K562 (cell line): ENCODE measurements at regions not wholly inside any gene's neighbourhood (a gene's known extent, or its start where the extent isn't known, plus 50 kb on each side); places are given as distances from the start of the nearest gene placed in this dataset.

Experiments used
- BCL6 ChIP-seq: fragments of 250-450 bp; sonication (Bioruptor Pico); IDR thresholded peaks from 2 replicates; pipeline ENCODE4 v1.4.0; 2020
- CHD4 ChIP-seq: fragments of 200-600 bp; sonication (generic); IDR thresholded peaks from 3 replicates; pipeline ENCODE4 v1.6.1; 2012; ENCODE audit warnings: low read depth, mild to moderate bottlenecking, mixed read lengths, low read length, inconsistent platforms; ENCODE audit not compliant: insufficient read depth, insufficient replicate concordance, poor library complexity, severe bottlenecking
- DEAF1 ChIP-seq: fragments of 450-650 bp; formaldehyde crosslinking; IDR thresholded peaks from 2 replicates; pipeline ENCODE4 v1.4.0; 2020; ENCODE audit warnings: mild to moderate bottlenecking, moderate library complexity
- DPF2 ChIP-seq: fragments of 450-650 bp; IDR thresholded peaks from 2 replicates; pipeline ENCODE4 v1.6.1; 2016
- ETV1 ChIP-seq: fragments of 450-650 bp; conservative IDR thresholded peaks from 2 replicates; pipeline ENCODE4 v1.6.1; 2016; ENCODE audit warnings: missing genetic modification characterization, control low read depth, low read depth, missing compliant biosample characterization
- GABPB2 ChIP-seq: fragments of 250-450 bp; sonication (Bioruptor Pico); conservative IDR thresholded peaks from 2 replicates; pipeline ENCODE4 v1.5.1; 2021; ENCODE audit warnings: mild to moderate bottlenecking
- GTF2A2 ChIP-seq: IDR thresholded peaks from 2 replicates; pipeline ENCODE4 v1.6.1; 2016; ENCODE audit warnings: mild to moderate bottlenecking, missing genetic modification characterization, missing compliant biosample characterization
- HSF4 ChIP-seq: fragments of 250-450 bp; sonication (Bioruptor Pico); IDR thresholded peaks from 2 replicates; pipeline ENCODE4 v2.1.2; 2022; ENCODE audit warnings: mild to moderate bottlenecking, moderate library complexity, borderline replicate concordance
- MEF2D ChIP-seq: conservative IDR thresholded peaks from 2 replicates; pipeline ENCODE4 v1.6.1; 2016; ENCODE audit warnings: low read depth, missing genetic modification characterization, missing compliant biosample characterization
- MLLT1 ChIP-seq, 2 experiments: fragments of 450-650 bp; IDR thresholded peaks; 2 replicates each; pipeline ENCODE4 v1.6.1; 2016
- MYC ChIP-seq, 2 experiments: fragments of 250-450 bp in 1 of 2; sonication (Bioruptor Pico) in 1 of 2; IDR thresholded peaks; 2 replicates each; pipeline versions ENCODE4 v1.5.1 to v1.6.1; 2012 to 2021; ENCODE audit warnings: low read depth in 2 of 2, borderline replicate concordance in 1 of 2, improper control_type of control experiment in 1 of 2, low read length in 1 of 2, mild to moderate bottlenecking in 1 of 2, moderate library complexity in 1 of 2
- OTX1 ChIP-seq: fragments of 450-650 bp; formaldehyde crosslinking; IDR thresholded peaks from 2 replicates; pipeline ENCODE4 v1.4.0; 2022; ENCODE audit warnings: mild to moderate bottlenecking
- PATZ1 ChIP-seq: fragments of 250-450 bp; sonication (Bioruptor Pico); IDR thresholded peaks from 2 replicates; pipeline ENCODE4 v1.5.0; 2020; ENCODE audit warnings: mild to moderate bottlenecking, borderline replicate concordance
- PTBP1 ChIP-seq: fragments of 200-400 bp; formaldehyde crosslinking; IDR thresholded peaks from 2 replicates; pipeline ENCODE4 v1.6.1; 2017; ENCODE audit warnings: low read depth, low read length
- SIN3B ChIP-seq: fragments of 450-650 bp; IDR thresholded peaks from 2 replicates; pipeline ENCODE4 v1.6.1; 2017; ENCODE audit warnings: low read depth, mild to moderate bottlenecking, moderate library complexity
- SMAD4 ChIP-seq: fragments of 250-450 bp; sonication (Bioruptor Pico); conservative IDR thresholded peaks from 2 replicates; pipeline ENCODE4 v1.8.0; 2021; ENCODE audit warnings: inconsistent platforms, mild to moderate bottlenecking, moderate library complexity
- SOX6 ChIP-seq: fragments of 450-650 bp; IDR thresholded peaks from 2 replicates; pipeline ENCODE4 v1.6.1; 2014; ENCODE audit warnings: mild to moderate bottlenecking
- ZNF175 ChIP-seq: fragments of 200-800 bp; sonication (Bioruptor generic); IDR thresholded peaks from 2 replicates; pipeline ENCODE4 v1.6.1; 2016; ENCODE audit warnings: low read depth, mild to moderate bottlenecking, missing genetic modification characterization, missing compliant biosample characterization
- ZNF445 ChIP-seq: fragments of 250-450 bp; sonication (Bioruptor Pico); IDR thresholded peaks from 2 replicates; pipeline ENCODE4 v1.4.0; 2020; ENCODE audit warnings: low read depth, mild to moderate bottlenecking, moderate library complexity
- ZNF740 ChIP-seq, 3 experiments: fragments of 200-800 bp in 1 of 3; sonication (Bioruptor generic) in 1 of 3; sonication (generic) in 1 of 3; formaldehyde crosslinking in 1 of 3; IDR thresholded peaks; 2 replicates each; pipeline versions ENCODE4 v1.6.1 to v1.8.0; 2016 to 2022; ENCODE audit warnings: mild to moderate bottlenecking in 2 of 3, missing compliant biosample characterization in 2 of 3, missing genetic modification characterization in 2 of 3, missing genetic modification reagents in 1 of 3

- TF ChIP-seq SOX6: peak; percentile 53; the same call in 1 of the 2 replicates
- TF ChIP-seq SMAD4 (CRISPR knock-in tag): peak; percentile 91
- 0 out of 2 replicates have a peak, but pooled peaks have one; percentile 49 for TF ChIP-seq PATZ1 (CRISPR knock-in tag)
- TF ChIP-seq ZNF175 (CRISPR knock-in tag): peak; percentile 57; the same call in 1 of the 2 replicates
- TF ChIP-seq ZNF740 (CRISPR knock-in tag; IDR thresholded peaks at IDR 0.05): no peak
- TF ChIP-seq ZNF740 (tag; IDR thresholded peaks at IDR 0.05): peak in 1 of 2 experiments; percentile 82; a peak in 2 of 4 replicates
- TF ChIP-seq ZNF445 (CRISPR knock-in tag): peak; percentile 70; the same call in 1 of the 2 replicates
- TF ChIP-seq MEF2D: peak; percentile 85
- peak; percentile 70 for TF ChIP-seq GTF2A2
- peak in 1 of 2 experiments; percentile 41; a peak in 1 of 4 replicates for TF ChIP-seq MLLT1 (IDR thresholded peaks at IDR 0.05)
- peak; percentile 61; the same call in 1 of the 2 replicates for TF ChIP-seq OTX1 (CRISPR knock-in tag)
- TF ChIP-seq PTBP1: no peak
- TF ChIP-seq ETV1: peak; percentile 57; the same call in 1 of the 2 replicates
- TF ChIP-seq GABPB2: no peak
- peak; percentile 36; the same call in 1 of the 2 replicates for TF ChIP-seq DPF2
- no peak for TF ChIP-seq CHD4
- TF ChIP-seq HSF4 (CRISPR knock-in tag): no peak
- TF ChIP-seq MYC (IDR thresholded peaks at IDR 0.05; ENCODE audit: low read depth, low read length): no peak
- TF ChIP-seq MYC (CRISPR knock-in tag; IDR thresholded peaks at IDR 0.05; ENCODE audit: borderline replicate concordance, low read depth): peak; percentile 54; the same call in 1 of the 2 replicates
- no peak for TF ChIP-seq DEAF1 (CRISPR knock-in tag)
- TF ChIP-seq BCL6 (CRISPR knock-in tag): 0 out of 2 replicates have a peak, but pooled peaks have one; percentile 53
- TF ChIP-seq SIN3B: no peak
Measured at GRCh38 chr15:67920524-67921240, 80.8 kb upstream of the RNU6-1 start (continued).
